ENCODE measurements at regions not wholly inside any gene's neighbourhood (a gene's known extent, or its start where the extent isn't known, plus 50 kb on each side); places are given as distances from the start of the nearest gene placed in this dataset.

DNA sequence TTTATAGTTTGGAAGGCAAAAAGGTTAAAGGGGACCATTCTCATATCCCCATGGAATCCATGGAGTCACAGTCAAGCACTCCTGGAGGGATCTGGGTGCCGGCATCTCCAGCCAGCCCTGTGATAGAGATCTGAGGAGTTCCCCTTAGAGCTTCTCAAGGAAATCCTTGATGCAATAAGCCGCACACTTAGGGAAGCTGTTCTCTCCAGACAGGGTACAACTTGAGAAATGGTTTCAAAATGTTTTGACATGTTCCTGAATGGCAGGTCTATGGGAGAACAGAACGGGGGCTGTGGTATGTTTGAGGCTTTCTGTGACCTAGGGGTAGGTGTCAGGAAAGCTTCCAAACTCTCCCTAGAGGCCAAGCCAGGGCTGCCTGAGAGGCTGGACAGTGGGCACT, 292.9 kb downstream of the TLE3 start:
- intact Hi-C loops (cut with DNase I, micrococcal nuclease): no loop called here
- no peak for TF ChIP-seq CTCF (IDR thresholded peaks at IDR 0.05)

GRCh38 chr15:69805248-69805953, 292.3 kb downstream of the TLE3 start:
- H3K9me3 ChIP-seq: no peaks in the 10 kb centered on the region
- H3K4me1 ChIP-seq (ENCODE audit: low read depth): no peaks in the 10 kb centered on the region
- no peak for TF ChIP-seq CTCF (IDR thresholded peaks at IDR 0.05)
- no peak overlapping the region for H3K4me3 ChIP-seq
- H3K36me3 ChIP-seq (ENCODE audit: low read depth): no peaks in the 10 kb centered on the region
- no peak for DNase-seq
- ATAC-seq: no peak
- intact Hi-C loops (cut with DNase I, micrococcal nuclease): no loop called here

More for the DNA sequence above, 292.9 kb downstream of the TLE3 start:
- H3K4me1 ChIP-seq (ENCODE audit: low read depth): no peaks in the 10 kb centered on the region
- H3K4me3 ChIP-seq: no peak overlapping the region
- ATAC-seq: peak; percentile 23
- no peak for DNase-seq
- no peaks in the 10 kb centered on the region for H3K9me3 ChIP-seq
- H3K36me3 ChIP-seq (ENCODE audit: low read depth): no peaks in the 10 kb centered on the region

- TF ChIP-seq CTCF (IDR thresholded peaks at IDR 0.05): no peak
- intact Hi-C loops (cut with DNase I, micrococcal nuclease): no loop called here
- no peaks in the 10 kb centered on the region for H3K36me3 ChIP-seq (ENCODE audit: low read depth)
Observed at GRCh38 chr15:69806287-69806915, 291.3 kb downstream of the TLE3 start.

GRCh38 chr15:69807721-69808120, 290.0 kb downstream of the TLE3 start:
- ATAC-seq (peak; percentile 65), DNase-seq (no peak)
- no peaks in the 10 kb centered on the region for H3K9me3 ChIP-seq
- TF ChIP-seq CTCF (IDR thresholded peaks at IDR 0.05): no peak
- H3K36me3 ChIP-seq (ENCODE audit: low read depth): no peaks in the 10 kb centered on the region
- H3K4me3 ChIP-seq: no peak overlapping the region
- intact Hi-C loops (cut with DNase I, micrococcal nuclease): no loop called here
- H3K4me1 ChIP-seq (ENCODE audit: low read depth): no peaks in the 10 kb centered on the region

More at GRCh38 chr15:69806287-69806915, 291.3 kb downstream of the TLE3 start:
- DNase-seq (no peak), ATAC-seq (no peak)
- Histone ChIP-seq H3K9me3 (no peaks in the 10 kb centered on the region), H3K4me1 (ENCODE audit: low read depth) (no peaks in the 10 kb centered on the region), H3K4me3 (no peak overlapping the region)

GRCh38 chr15:69808756-69809155, 289.0 kb downstream of the TLE3 start:
- H3K4me1 ChIP-seq (ENCODE audit: low read depth): no peaks in the 10 kb centered on the region
- H3K4me3 ChIP-seq: no peak overlapping the region
- DNase-seq: no peak
- no peaks in the 10 kb centered on the region for H3K36me3 ChIP-seq (ENCODE audit: low read depth)
- ATAC-seq: no peak
- intact Hi-C loops (cut with DNase I, micrococcal nuclease): no loop called here
- TF ChIP-seq CTCF (IDR thresholded peaks at IDR 0.05): no peak
- no peaks in the 10 kb centered on the region for H3K9me3 ChIP-seq

Measured in mucosa of descending colon (tissue), 3 donors.